Progenitor cell of endocrine pancreas (in vitro differentiated cells): ENCODE measurements at regions not wholly inside any gene's neighbourhood (a gene's known extent, or its start where the extent isn't known, plus 50 kb on each side); places are given as distances from the start of the nearest gene placed in this dataset.

Experiments
- DNase-seq: peaks from one replicate; pipeline ENCODE4 v3.0.0; 2021; ENCODE audit warnings: low spot score; ENCODE audit not compliant: unreplicated experiment
- H3K27ac Mint-ChIP-seq: 2 replicates; pipeline ENCODE4 v1.8.0; 2021; ENCODE audit warnings: mild to moderate bottlenecking, moderate library complexity, mixed read lengths
- H3K27me3 Mint-ChIP-seq: 2 replicates; pipeline ENCODE4 v1.8.0; 2021; ENCODE audit warnings: mixed read lengths
- H3K36me3 Mint-ChIP-seq: 2 replicates; pipeline ENCODE4 v1.8.0; 2022; ENCODE audit warnings: mixed read lengths; ENCODE audit not compliant: insufficient read depth
- H3K4me1 Mint-ChIP-seq: 2 replicates; pipeline ENCODE4 v1.8.0; 2021; ENCODE audit warnings: low read depth, mixed read lengths
- H3K4me3 Mint-ChIP-seq: 2 replicates; pipeline ENCODE4 v1.8.0; 2021; ENCODE audit warnings: low read depth, mild to moderate bottlenecking, moderate library complexity, mixed read lengths
- H3K9me3 Mint-ChIP-seq: 2 replicates; pipeline ENCODE4 v1.8.0; 2021; ENCODE audit warnings: low read depth, mixed read lengths
- TF ChIP-seq, protein P1 (sequence below): fragments of 200-600 bp; sonication (generic); IDR thresholded peaks from one replicate; pipeline ENCODE4 v1.5.0; 2021; ENCODE audit warnings: antibody characterized with exemption, mild to moderate bottlenecking; ENCODE audit not compliant: unreplicated experiment

DNA sequence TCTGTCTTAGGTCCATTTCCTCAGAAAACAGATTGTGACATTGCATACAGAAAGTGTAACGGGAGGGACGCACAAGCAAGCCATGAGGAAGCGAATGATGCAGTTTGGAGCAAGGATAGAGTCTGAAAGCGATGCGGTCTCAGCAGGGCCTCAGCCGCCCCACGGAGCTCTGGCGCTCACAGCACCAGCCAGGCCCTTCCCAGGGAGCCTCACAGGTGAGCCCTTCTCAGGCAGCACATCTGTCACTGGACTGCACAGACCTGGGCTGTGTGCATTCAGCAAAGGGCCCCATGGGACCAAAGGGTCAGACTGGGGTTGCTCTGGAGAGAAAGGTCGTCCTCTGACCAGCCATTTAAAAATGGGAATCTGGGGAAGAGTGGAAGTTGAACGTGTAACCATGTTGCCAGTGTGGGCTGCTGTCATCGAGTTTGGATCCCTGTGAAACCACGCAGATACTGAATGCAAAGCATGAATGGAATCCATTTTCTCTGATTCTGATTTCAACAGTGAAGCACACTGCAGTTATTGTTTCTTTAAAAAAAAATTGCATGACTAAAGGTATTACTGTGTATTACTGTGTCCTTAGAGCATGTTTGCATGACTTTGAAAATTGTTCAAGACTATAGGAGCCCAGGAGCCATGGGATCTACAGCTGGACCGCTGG, 350.0 kb upstream of the AKR1E2 start:
- TF ChIP-seq, protein P1, sequence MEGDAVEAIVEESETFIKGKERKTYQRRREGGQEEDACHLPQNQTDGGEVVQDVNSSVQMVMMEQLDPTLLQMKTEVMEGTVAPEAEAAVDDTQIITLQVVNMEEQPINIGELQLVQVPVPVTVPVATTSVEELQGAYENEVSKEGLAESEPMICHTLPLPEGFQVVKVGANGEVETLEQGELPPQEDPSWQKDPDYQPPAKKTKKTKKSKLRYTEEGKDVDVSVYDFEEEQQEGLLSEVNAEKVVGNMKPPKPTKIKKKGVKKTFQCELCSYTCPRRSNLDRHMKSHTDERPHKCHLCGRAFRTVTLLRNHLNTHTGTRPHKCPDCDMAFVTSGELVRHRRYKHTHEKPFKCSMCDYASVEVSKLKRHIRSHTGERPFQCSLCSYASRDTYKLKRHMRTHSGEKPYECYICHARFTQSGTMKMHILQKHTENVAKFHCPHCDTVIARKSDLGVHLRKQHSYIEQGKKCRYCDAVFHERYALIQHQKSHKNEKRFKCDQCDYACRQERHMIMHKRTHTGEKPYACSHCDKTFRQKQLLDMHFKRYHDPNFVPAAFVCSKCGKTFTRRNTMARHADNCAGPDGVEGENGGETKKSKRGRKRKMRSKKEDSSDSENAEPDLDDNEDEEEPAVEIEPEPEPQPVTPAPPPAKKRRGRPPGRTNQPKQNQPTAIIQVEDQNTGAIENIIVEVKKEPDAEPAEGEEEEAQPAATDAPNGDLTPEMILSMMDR, result no peak
- no peak overlapping the region for H3K4me3 Mint-ChIP-seq
- peaks cover 4% of the 10 kb centered on the region for H3K27me3 Mint-ChIP-seq
- H3K4me1 Mint-ChIP-seq, result peaks cover 2% of the 10 kb centered on the region
- H3K9me3 Mint-ChIP-seq, result no peaks in the 10 kb centered on the region
- H3K27ac Mint-ChIP-seq, result no peak overlapping the region
- no peak for DNase-seq
- no peaks in the 10 kb centered on the region for H3K36me3 Mint-ChIP-seq

DNA sequence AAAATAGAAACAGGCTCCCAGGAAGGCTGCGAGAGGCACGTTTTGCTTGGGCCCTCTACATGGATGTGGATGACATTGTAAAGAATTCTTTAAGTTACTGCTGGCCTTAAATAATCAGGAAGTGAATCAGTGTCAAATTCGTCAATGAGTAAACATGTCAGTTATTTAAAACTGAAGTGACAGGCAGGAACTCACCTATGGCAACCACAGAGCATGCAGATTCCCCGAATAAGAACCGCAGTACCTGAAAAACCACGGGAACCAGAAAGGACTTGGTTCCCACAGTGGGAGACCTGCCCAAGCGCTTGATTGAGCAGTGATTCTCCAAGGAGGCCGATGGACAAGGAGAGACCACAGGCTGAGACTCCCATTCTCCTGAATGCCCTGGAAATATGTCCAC, 351.2 kb upstream of the AKR1E2 start:
- peaks cover 2% of the 10 kb centered on the region for H3K4me1 Mint-ChIP-seq
- DNase-seq, result no peak
- no peaks in the 10 kb centered on the region for H3K36me3 Mint-ChIP-seq
- no peaks in the 10 kb centered on the region for H3K9me3 Mint-ChIP-seq
- H3K4me3 Mint-ChIP-seq, result no peak overlapping the region
- H3K27ac Mint-ChIP-seq, result no peak overlapping the region
- TF ChIP-seq, protein P1, result no peak
- H3K27me3 Mint-ChIP-seq, result peaks cover 4% of the 10 kb centered on the region

DNA sequence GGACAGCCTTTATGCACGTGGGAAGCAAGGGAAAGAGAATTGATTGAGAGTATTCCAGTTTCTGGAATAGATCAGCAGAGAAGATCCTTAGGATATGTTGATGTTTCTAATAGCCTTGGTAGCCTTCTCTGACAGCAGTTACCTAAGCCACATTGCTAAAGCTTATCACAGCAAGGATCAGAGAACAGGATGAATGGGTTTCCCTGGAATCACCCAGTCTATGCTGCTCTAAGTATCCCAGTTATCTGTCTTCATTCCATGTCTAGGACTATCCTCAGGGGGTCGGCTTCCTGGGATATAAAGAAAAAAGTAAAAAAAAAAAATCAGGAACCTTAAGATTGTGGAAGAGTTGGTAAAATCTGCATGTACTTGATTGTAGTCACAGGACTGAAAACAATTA, 352.0 kb upstream of the AKR1E2 start:
- H3K27me3 Mint-ChIP-seq, result peaks cover 4% of the 10 kb centered on the region
- H3K4me3 Mint-ChIP-seq, result no peak overlapping the region
- TF ChIP-seq, protein P1, result no peak
- H3K4me1 Mint-ChIP-seq, result peaks cover 2% of the 10 kb centered on the region
- H3K36me3 Mint-ChIP-seq, result no peaks in the 10 kb centered on the region
- no peak for DNase-seq
- H3K9me3 Mint-ChIP-seq, result no peaks in the 10 kb centered on the region
- H3K27ac Mint-ChIP-seq, result no peak overlapping the region

DNA sequence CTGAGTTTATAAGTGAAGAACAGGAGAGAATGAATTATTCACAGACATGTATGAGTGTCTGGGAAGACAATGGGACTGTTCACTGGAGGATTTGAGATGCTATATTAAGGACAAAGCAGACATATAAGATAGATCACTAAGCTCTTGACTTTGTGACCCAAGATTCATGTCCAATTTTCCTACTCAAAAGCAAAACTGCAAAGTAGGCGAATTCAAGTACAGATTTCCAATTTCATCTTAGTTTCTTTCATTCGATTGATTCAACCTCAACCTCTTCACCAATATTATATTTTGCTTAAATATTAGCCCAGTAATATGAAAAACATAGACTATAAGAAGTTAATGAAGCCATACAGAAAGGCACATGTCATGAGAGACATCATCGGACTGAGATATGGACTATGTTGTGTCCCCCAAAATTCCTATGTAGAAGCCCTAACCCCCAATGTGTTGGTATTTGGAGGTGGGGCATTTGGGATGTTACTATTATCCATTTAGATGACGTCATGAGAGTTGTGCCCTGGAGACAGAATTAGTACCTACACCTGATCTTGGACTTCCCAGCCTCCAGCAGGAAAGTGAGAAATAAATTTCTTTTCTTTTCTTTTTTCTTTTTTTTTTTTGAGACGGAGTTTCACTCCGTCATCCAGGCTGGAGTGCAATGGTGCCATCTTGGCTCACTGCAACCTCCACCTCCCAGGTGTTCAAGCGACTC, 353.7 kb upstream of the AKR1E2 start:
- no peak for DNase-seq
- Mint-ChIP-seq H3K9me3 (no peaks in the 10 kb centered on the region), H3K4me1 (no peaks in the 10 kb centered on the region), H3K27me3 (peaks cover 4% of the 10 kb centered on the region), H3K27ac (no peak overlapping the region), H3K36me3 (no peaks in the 10 kb centered on the region), H3K4me3 (no peak overlapping the region)
- TF ChIP-seq, protein P1, result no peak

DNA sequence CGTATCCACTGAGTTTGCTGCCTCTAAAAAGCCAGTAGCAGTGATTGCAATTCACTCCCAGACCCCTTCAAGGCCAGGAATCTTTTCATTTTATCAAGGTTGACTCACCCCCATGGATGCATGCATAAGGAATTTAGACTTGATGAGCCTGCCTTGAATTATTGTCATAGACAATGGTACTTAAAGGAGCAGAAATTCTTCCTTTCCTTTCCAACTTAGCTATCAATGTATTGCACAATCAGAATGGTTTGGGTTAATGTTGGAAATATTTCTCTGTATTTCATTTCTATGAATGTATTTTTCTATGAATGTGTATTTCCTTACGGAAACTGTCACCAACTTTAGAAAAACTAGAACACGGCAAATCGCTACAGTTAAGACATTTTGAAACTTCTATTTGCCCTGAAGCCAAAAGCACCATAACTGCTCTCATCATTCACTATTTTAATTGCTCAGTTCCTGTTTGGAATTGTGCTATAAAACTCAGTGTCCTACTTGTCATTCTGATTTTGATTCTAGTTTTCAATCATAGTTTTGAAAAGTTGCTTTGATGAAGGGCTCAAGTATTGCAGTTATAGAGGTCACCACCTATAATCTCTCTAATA, 355.7 kb upstream of the AKR1E2 start:
- no peak overlapping the region for H3K27ac Mint-ChIP-seq
- H3K9me3 Mint-ChIP-seq, result no peaks in the 10 kb centered on the region
- TF ChIP-seq, protein P1, result no peak
- H3K27me3 Mint-ChIP-seq, result no peaks in the 10 kb centered on the region
- no peaks in the 10 kb centered on the region for H3K4me1 Mint-ChIP-seq
- no peaks in the 10 kb centered on the region for H3K36me3 Mint-ChIP-seq
- H3K4me3 Mint-ChIP-seq, result no peak overlapping the region
- no peak for DNase-seq
